OCI-LY7 (cell line): ENCODE measurements at regions not wholly inside any gene's neighbourhood (a gene's known extent, or its start where the extent isn't known, plus 50 kb on each side); places are given as distances from the start of the nearest gene placed in this dataset.

Experiments
- BruUV-seq: library from RNA; stranded (reverse); fragments of 400-500 nt; replicated peaks from 2 replicates; lab custom pipeline; 2021; lab: Mats Ljungman, UMichigan
- CTCF ChIA-PET: fragments of 300-600 bp; sonication (Branson Sonifier 250); formaldehyde crosslinking; loops from one replicate; lab custom pipeline; 2022; ENCODE audit warnings: antibody characterized with exemption; ENCODE audit not compliant: unreplicated experiment; lab: Charles Lee
- POLR2A ChIA-PET: fragments of 300-600 bp; sonication (Branson Sonifier 250); formaldehyde crosslinking; loops from one replicate; lab custom pipeline; 2022; ENCODE audit warnings: antibody characterized with exemption; lab: Charles Lee
- DNase-seq: peaks from one replicate; pipeline ENCODE4 v3.0.0-alpha.2; 2015; ENCODE audit warnings: low spot score
- H2AFZ ChIP-seq: fragments of 200-600 bp; sonication (generic), shearing (Covaris generic); 2 replicates; pipeline ENCODE4 v1.6.1; 2014; ENCODE audit warnings: mild to moderate bottlenecking, antibody characterized with exemption, low read length, moderate library complexity
- H3K27ac ChIP-seq: fragments of 200-600 bp; sonication (generic); 2 replicates; pipeline ENCODE4 v1.5.1; 2014; ENCODE audit warnings: mixed run types, low read depth, mild to moderate bottlenecking, moderate library complexity, low read length, inconsistent platforms; ENCODE audit not compliant: poor library complexity, severe bottlenecking
- H3K36me3 ChIP-seq: fragments of 200-600 bp; sonication (generic); 2 replicates; pipeline ENCODE4 v1.6.1; 2014; ENCODE audit warnings: mild to moderate bottlenecking, antibody characterized with exemption, low read length, moderate library complexity, mixed read lengths; ENCODE audit not compliant: insufficient read depth
- H3K4me1 ChIP-seq: fragments of 200-600 bp; sonication (generic); 2 replicates; pipeline ENCODE4 v1.5.1; 2014; ENCODE audit warnings: mild to moderate bottlenecking, low read length; ENCODE audit not compliant: insufficient read depth, poor library complexity, severe bottlenecking
- H3K4me2 ChIP-seq: fragments of 200-600 bp; sonication (generic); 2 replicates; pipeline ENCODE4 v1.6.1; 2014; ENCODE audit warnings: mild to moderate bottlenecking, low read length
- H3K4me3 ChIP-seq: fragments of 200-600 bp; sonication (generic); 2 replicates; pipeline ENCODE4 v1.5.1; 2014; ENCODE audit warnings: mild to moderate bottlenecking, low read depth, low read length; ENCODE audit not compliant: poor library complexity, severe bottlenecking
- H3K79me2 ChIP-seq: fragments of 200-600 bp; sonication (generic); 2 replicates; pipeline ENCODE4 v1.6.1; 2016; ENCODE audit warnings: low read depth, mild to moderate bottlenecking, low read length, moderate library complexity, mixed read lengths; ENCODE audit not compliant: insufficient read depth
- H3K9me2 ChIP-seq: fragments of 200-600 bp; sonication (generic); 2 replicates; pipeline ENCODE4 v1.6.1; 2016; ENCODE audit warnings: mild to moderate bottlenecking, low read length, mixed read lengths; ENCODE audit not compliant: insufficient read depth
- H3K9me3 ChIP-seq: fragments of 200-600 bp; sonication (generic); 2 replicates; pipeline ENCODE4 v1.6.1; 2014; ENCODE audit warnings: mild to moderate bottlenecking, mixed run types, low read length, mixed read lengths
- H4K20me1 ChIP-seq: fragments of 200-600 bp; sonication (generic); 2 replicates; pipeline ENCODE4 v1.6.1; 2014; ENCODE audit warnings: mild to moderate bottlenecking, antibody characterized with exemption, low read length, moderate library complexity, mixed read lengths; ENCODE audit not compliant: insufficient read depth
- CTCF ChIP-seq: fragments of 200-600 bp; sonication (generic); conservative IDR thresholded peaks from 2 replicates; pipeline ENCODE4 v1.5.1; 2014; ENCODE audit warnings: mild to moderate bottlenecking, antibody characterized with exemption, low read length, moderate library complexity, mixed read lengths
- EZH2phosphoT487 ChIP-seq: fragments of 200-600 bp; sonication (generic); IDR thresholded peaks from 2 replicates; pipeline ENCODE4 v1.6.1; 2018; ENCODE audit warnings: low read depth, borderline replicate concordance, mild to moderate bottlenecking, mixed run types, antibody characterized with exemption, low read length, moderate library complexity, mixed read lengths
- intact Hi-C: fragments of 100-400 bp; cut with micrococcal nuclease; formaldehyde crosslinking; loops from one replicate; pipeline ENCODE4 v1.10.0; 2022; ENCODE audit not compliant: unreplicated experiment

GRCh38 chr10:47101196-47101595 lies 190.0 kb downstream of the PTPN20 start:
- Histone ChIP-seq H4K20me1 (no peaks in the 10 kb centered on the region), H3K27ac (no peak overlapping the region), H2AFZ (no peak overlapping the region), H3K9me3 (no peaks in the 10 kb centered on the region), H3K9me2 (no peaks in the 10 kb centered on the region), H3K4me1 (no peaks in the 10 kb centered on the region), H3K79me2 (no peaks in the 10 kb centered on the region), H3K4me3 (no peak overlapping the region), H3K4me2 (no peak overlapping the region), H3K36me3 (no peaks in the 10 kb centered on the region)
- TF ChIP-seq EZH2phosphoT487 (no peak), CTCF (no peak)
- ChIA-PET POLR2A (no interaction called here), CTCF (no interaction called here)
- intact Hi-C loops = no loop called here
- BruUV-seq = no TSS peak
- no peak for DNase-seq

- no peak overlapping the region for H3K4me2 ChIP-seq
- no peak overlapping the region for H3K27ac ChIP-seq
- H2AFZ ChIP-seq = no peak overlapping the region
- no TSS peak for BruUV-seq
- no peaks in the 10 kb centered on the region for H3K9me2 ChIP-seq
- no peaks in the 10 kb centered on the region for H3K36me3 ChIP-seq
- ChIA-PET POLR2A (no interaction called here), CTCF (no interaction called here)
- no peak for DNase-seq
- no peak for TF ChIP-seq EZH2phosphoT487
- TF ChIP-seq CTCF = no peak
- H4K20me1 ChIP-seq = no peaks in the 10 kb centered on the region
- intact Hi-C loops = no loop called here
- no peaks in the 10 kb centered on the region for H3K9me3 ChIP-seq
- H3K4me3 ChIP-seq = no peak overlapping the region
- no peaks in the 10 kb centered on the region for H3K79me2 ChIP-seq
- no peaks in the 10 kb centered on the region for H3K4me1 ChIP-seq
These were observed 190.6 kb downstream of the PTPN20 start for GRCh38 chr10:47101807-47102206.

GRCh38 chr10:47104151-47104605 lies 192.9 kb downstream of the PTPN20 start:
- H3K9me2 ChIP-seq = no peaks in the 10 kb centered on the region
- H3K4me1 ChIP-seq = no peaks in the 10 kb centered on the region
- H2AFZ ChIP-seq = no peak overlapping the region
- POLR2A ChIA-PET = interaction anchor here (0.5 to 0.7 kb wide), 2 partner anchors 1529 to 1795 kb away, joined by 3 read pairs; no protein-coding TSS in a partner anchor
- H3K79me2 ChIP-seq = no peaks in the 10 kb centered on the region
- H3K4me3 ChIP-seq = no peak overlapping the region
- no peaks in the 10 kb centered on the region for H3K9me3 ChIP-seq
- no peak overlapping the region for H3K27ac ChIP-seq
- H4K20me1 ChIP-seq = no peaks in the 10 kb centered on the region
- no peak for DNase-seq
- TF ChIP-seq CTCF = no peak
- TF ChIP-seq EZH2phosphoT487 = no peak
- intact Hi-C loops = no loop called here
- BruUV-seq = no TSS peak
- no peak overlapping the region for H3K4me2 ChIP-seq
- CTCF ChIA-PET = no interaction called here
- no peaks in the 10 kb centered on the region for H3K36me3 ChIP-seq
